GM12878 (cell line): ENCODE measurements at regions not wholly inside any gene's neighbourhood (a gene's known extent, or its start where the extent isn't known, plus 50 kb on each side); places are given as distances from the start of the nearest gene placed in this dataset.

Experiments
- ATAC-seq: fragments of 200-7000 bp; cut with Tn5 transposase; 3 replicates; pipeline ENCODE4 v1.9.1; 2020; ENCODE audit warnings: mild to moderate bottlenecking, moderate library complexity
- BruUV-seq: library from RNA; stranded (reverse); fragments of 400-500 nt; replicated peaks from 2 replicates; lab custom pipeline; 2021; lab: Mats Ljungman, UMichigan
- CTCF ChIA-PET: fragments of 300-600 bp; sonication (Branson Sonifier 250); formaldehyde crosslinking; extraction: SDS; loops from one replicate; lab custom pipeline; 2021; ENCODE audit warnings: inconsistent platforms; lab: Yijun Ruan, JAX
- POLR2A ChIA-PET: fragments of 350-600 bp; formaldehyde crosslinking; extraction: SDS; loops from one replicate; lab custom pipeline; 2021; ENCODE audit warnings: inconsistent platforms; lab: Charles Lee
- RAD21 ChIA-PET: fragments of 300-600 bp; sonication (Branson Sonifier 250); formaldehyde crosslinking; loops from one replicate; lab custom pipeline; 2023; ENCODE audit warnings: antibody characterized with exemption; ENCODE audit not compliant: unreplicated experiment; lab: Charles Lee
- SMC1A ChIA-PET: fragments of 300-600 bp; sonication (Branson Sonifier 250); formaldehyde crosslinking; loops from one replicate; lab custom pipeline; 2023; ENCODE audit not compliant: unreplicated experiment, uncharacterized antibody; lab: Charles Lee
- DNase-seq: peaks from one replicate; pipeline ENCODE4 v3.0.0-alpha.2; 2011; ENCODE audit warnings: low read depth, low spot score
- FAIRE-seq: peaks from 3 replicates; lab custom pipeline; 2011; peaks lifted over from hg19 to GRCh38; lab: Jason Lieb, UNC
- H2AFZ ChIP-seq: 2 replicates; pipeline ENCODE4 v1.6.0; 2011; ENCODE audit warnings: low read depth, low read length, control low read depth; ENCODE audit not compliant: control insufficient read depth
- H3K27ac ChIP-seq: 2 replicates; pipeline ENCODE4 v1.5.1; 2011; ENCODE audit warnings: control low read depth; ENCODE audit not compliant: control insufficient read depth, insufficient read depth
- H3K27me3 ChIP-seq, 2 experiments: replicated peaks in 1 of 2; 2 replicates each; pipeline versions ENCODE4 v1.6.0 to v1.6.1; 2011; ENCODE audit warnings: low read length in 1 of 2; ENCODE audit not compliant: control insufficient read depth in 2 of 2, insufficient read depth in 2 of 2
- H3K36me3 ChIP-seq, 2 experiments: 2 replicates each; pipeline ENCODE4 v1.5.1; 2011; ENCODE audit warnings: low read length in 1 of 2; ENCODE audit not compliant: control insufficient read depth in 2 of 2, insufficient read depth in 2 of 2
- H3K4me1 ChIP-seq: 2 replicates; pipeline ENCODE4 v1.6.1; 2011; ENCODE audit warnings: mild to moderate bottlenecking, low read length, moderate library complexity, mixed read lengths; ENCODE audit not compliant: control insufficient read depth, insufficient read depth
- H3K4me2 ChIP-seq: 2 replicates; pipeline ENCODE4 v1.6.0; 2011; ENCODE audit warnings: control low read depth; ENCODE audit not compliant: control insufficient read depth, insufficient read depth
- H3K4me3 ChIP-seq: fragments of 200-600 bp; sonication (generic); 2 replicates; pipeline ENCODE4 v1.5.1; 2016
- H3K79me2 ChIP-seq: 2 replicates; pipeline ENCODE4 v1.6.0; 2011; ENCODE audit warnings: low read length; ENCODE audit not compliant: control insufficient read depth, insufficient read depth
- H3K9ac ChIP-seq: 2 replicates; pipeline ENCODE4 v1.8.0; 2011; ENCODE audit warnings: low read length, control low read depth, mixed read lengths; ENCODE audit not compliant: control insufficient read depth, insufficient read depth
- H3K9me3 ChIP-seq: replicated peaks from 3 replicates; pipeline ENCODE4 v1.5.1; 2011; ENCODE audit warnings: mild to moderate bottlenecking, low read length; ENCODE audit not compliant: control insufficient read depth, insufficient read depth
- H4K20me1 ChIP-seq: 2 replicates; pipeline ENCODE4 v1.6.0; 2011; ENCODE audit not compliant: control insufficient read depth, insufficient read depth
- CREM ChIP-seq: IDR thresholded peaks from 2 replicates; pipeline ENCODE4 v1.6.1; 2014; ENCODE audit warnings: antibody characterized with exemption, low read depth
- GABPA ChIP-seq: IDR thresholded peaks from 2 replicates; pipeline ENCODE4 v1.6.1; 2014; ENCODE audit warnings: antibody characterized with exemption, low read depth, mild to moderate bottlenecking, inconsistent platforms
- MEF2A ChIP-seq: IDR thresholded peaks from 2 replicates; pipeline ENCODE4 v1.6.1; 2011; ENCODE audit warnings: low read depth, mild to moderate bottlenecking, low read length, moderate library complexity; ENCODE audit not compliant: insufficient read depth
- MTA2 ChIP-seq: fragments of 450-650 bp; IDR thresholded peaks from 2 replicates; pipeline ENCODE4 v1.6.1; 2016; ENCODE audit warnings: low read depth, mild to moderate bottlenecking, moderate library complexity
- SMC3 ChIP-seq: IDR thresholded peaks from 2 replicates; pipeline ENCODE4 v1.6.1; 2011; ENCODE audit warnings: low read length, improper control_type of control experiment, borderline replicate concordance
- WGBS: methylation state at CpG from one replicate; pipeline ENCODE4 v1.1.6; 2016; ENCODE audit warnings: low lambda C conversion rate; ENCODE audit not compliant: insufficient replicate concordance, insufficient coverage; ENCODE audit errors: missing lambda C conversion rate; 5-methylcytosine and 5-hydroxymethylcytosine counted together
- in situ Hi-C: fragments of 300-500 bp; cut with MboI; formaldehyde crosslinking; loops from 9 replicates; pipeline ENCODE4 v1.14.3; 2018; ENCODE audit warnings: mixed read lengths
- intact Hi-C: fragments of 100-400 bp; cut with micrococcal nuclease; formaldehyde crosslinking; loops from one replicate; pipeline ENCODE4 v1.14.2; 2022; ENCODE audit not compliant: unreplicated experiment
- TF ChIP-seq, protein P1 (sequence below): fragments of 450-650 bp; IDR thresholded peaks from 2 replicates; pipeline ENCODE4 v1.6.1; 2017; ENCODE audit warnings: borderline replicate concordance
- TF ChIP-seq, protein P2 (sequence below): IDR thresholded peaks from 2 replicates; pipeline ENCODE4 v1.6.1; 2012; ENCODE audit warnings: improper control_type of control experiment, low read depth, low read length; ENCODE audit not compliant: insufficient replicate concordance
- TF ChIP-seq, protein P3 (sequence below): IDR thresholded peaks from 2 replicates; pipeline ENCODE4 v1.6.1; 2012; ENCODE audit warnings: low read depth, low read length, improper control_type of control experiment
- TF ChIP-seq, protein P4 (sequence below): fragments of 450-650 bp; IDR thresholded peaks from 2 replicates; pipeline ENCODE4 v1.6.1; 2016; ENCODE audit warnings: mild to moderate bottlenecking
- TF ChIP-seq, protein P5 (sequence below): fragments of 450-650 bp; IDR thresholded peaks from 2 replicates; pipeline ENCODE4 v1.6.1; 2016; ENCODE audit warnings: mild to moderate bottlenecking, moderate library complexity, borderline replicate concordance

DNA sequence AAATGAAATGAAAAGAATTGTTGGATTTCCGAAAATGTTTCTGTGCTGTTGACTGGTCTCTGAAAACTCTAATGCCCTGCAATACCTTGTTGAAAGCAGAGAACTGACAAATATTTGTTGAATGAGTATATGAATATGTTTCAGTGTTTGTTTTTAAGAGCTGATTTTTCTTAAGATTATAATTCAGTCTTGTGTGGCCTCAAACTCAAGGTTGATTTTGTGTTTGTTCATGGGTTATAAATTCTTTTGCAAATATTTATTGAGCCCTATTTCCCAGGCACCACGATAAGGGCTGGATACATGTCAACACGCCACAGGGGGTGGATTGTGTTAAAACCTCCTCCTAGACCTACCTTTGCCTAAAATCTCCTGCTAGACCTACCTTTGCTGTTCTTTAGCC lies 203.9 kb upstream of the PLPP4 start:
- SMC1A ChIA-PET: no interaction called here
- no peaks in the 10 kb centered on the region for H3K36me3 ChIP-seq
- intact Hi-C loops: no loop called here
- TF ChIP-seq, protein P1, sequence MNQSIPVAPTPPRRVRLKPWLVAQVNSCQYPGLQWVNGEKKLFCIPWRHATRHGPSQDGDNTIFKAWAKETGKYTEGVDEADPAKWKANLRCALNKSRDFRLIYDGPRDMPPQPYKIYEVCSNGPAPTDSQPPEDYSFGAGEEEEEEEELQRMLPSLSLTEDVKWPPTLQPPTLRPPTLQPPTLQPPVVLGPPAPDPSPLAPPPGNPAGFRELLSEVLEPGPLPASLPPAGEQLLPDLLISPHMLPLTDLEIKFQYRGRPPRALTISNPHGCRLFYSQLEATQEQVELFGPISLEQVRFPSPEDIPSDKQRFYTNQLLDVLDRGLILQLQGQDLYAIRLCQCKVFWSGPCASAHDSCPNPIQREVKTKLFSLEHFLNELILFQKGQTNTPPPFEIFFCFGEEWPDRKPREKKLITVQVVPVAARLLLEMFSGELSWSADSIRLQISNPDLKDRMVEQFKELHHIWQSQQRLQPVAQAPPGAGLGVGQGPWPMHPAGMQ: no peak
- TF ChIP-seq SMC3 (no peak), MEF2A (no peak), MTA2 (no peak), CREM (no peak), GABPA (no peak)
- TF ChIP-seq, protein P2, sequence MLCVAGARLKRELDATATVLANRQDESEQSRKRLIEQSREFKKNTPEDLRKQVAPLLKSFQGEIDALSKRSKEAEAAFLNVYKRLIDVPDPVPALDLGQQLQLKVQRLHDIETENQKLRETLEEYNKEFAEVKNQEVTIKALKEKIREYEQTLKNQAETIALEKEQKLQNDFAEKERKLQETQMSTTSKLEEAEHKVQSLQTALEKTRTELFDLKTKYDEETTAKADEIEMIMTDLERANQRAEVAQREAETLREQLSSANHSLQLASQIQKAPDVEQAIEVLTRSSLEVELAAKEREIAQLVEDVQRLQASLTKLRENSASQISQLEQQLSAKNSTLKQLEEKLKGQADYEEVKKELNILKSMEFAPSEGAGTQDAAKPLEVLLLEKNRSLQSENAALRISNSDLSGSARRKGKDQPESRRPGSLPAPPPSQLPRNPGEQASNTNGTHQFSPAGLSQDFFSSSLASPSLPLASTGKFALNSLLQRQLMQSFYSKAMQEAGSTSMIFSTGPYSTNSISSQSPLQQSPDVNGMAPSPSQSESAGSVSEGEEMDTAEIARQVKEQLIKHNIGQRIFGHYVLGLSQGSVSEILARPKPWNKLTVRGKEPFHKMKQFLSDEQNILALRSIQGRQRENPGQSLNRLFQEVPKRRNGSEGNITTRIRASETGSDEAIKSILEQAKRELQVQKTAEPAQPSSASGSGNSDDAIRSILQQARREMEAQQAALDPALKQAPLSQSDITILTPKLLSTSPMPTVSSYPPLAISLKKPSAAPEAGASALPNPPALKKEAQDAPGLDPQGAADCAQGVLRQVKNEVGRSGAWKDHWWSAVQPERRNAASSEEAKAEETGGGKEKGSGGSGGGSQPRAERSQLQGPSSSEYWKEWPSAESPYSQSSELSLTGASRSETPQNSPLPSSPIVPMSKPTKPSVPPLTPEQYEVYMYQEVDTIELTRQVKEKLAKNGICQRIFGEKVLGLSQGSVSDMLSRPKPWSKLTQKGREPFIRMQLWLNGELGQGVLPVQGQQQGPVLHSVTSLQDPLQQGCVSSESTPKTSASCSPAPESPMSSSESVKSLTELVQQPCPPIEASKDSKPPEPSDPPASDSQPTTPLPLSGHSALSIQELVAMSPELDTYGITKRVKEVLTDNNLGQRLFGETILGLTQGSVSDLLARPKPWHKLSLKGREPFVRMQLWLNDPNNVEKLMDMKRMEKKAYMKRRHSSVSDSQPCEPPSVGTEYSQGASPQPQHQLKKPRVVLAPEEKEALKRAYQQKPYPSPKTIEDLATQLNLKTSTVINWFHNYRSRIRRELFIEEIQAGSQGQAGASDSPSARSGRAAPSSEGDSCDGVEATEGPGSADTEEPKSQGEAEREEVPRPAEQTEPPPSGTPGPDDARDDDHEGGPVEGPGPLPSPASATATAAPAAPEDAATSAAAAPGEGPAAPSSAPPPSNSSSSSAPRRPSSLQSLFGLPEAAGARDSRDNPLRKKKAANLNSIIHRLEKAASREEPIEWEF: no peak
- TF ChIP-seq, protein P3, sequence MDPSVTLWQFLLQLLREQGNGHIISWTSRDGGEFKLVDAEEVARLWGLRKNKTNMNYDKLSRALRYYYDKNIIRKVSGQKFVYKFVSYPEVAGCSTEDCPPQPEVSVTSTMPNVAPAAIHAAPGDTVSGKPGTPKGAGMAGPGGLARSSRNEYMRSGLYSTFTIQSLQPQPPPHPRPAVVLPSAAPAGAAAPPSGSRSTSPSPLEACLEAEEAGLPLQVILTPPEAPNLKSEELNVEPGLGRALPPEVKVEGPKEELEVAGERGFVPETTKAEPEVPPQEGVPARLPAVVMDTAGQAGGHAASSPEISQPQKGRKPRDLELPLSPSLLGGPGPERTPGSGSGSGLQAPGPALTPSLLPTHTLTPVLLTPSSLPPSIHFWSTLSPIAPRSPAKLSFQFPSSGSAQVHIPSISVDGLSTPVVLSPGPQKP: no peak
- TF ChIP-seq, protein P4, sequence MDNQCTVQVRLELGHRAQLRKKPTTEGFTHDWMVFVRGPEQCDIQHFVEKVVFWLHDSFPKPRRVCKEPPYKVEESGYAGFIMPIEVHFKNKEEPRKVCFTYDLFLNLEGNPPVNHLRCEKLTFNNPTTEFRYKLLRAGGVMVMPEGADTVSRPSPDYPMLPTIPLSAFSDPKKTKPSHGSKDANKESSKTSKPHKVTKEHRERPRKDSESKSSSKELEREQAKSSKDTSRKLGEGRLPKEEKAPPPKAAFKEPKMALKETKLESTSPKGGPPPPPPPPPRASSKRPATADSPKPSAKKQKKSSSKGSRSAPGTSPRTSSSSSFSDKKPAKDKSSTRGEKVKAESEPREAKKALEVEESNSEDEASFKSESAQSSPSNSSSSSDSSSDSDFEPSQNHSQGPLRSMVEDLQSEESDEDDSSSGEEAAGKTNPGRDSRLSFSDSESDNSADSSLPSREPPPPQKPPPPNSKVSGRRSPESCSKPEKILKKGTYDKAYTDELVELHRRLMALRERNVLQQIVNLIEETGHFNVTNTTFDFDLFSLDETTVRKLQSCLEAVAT: no peak
- TF ChIP-seq, protein P5, sequence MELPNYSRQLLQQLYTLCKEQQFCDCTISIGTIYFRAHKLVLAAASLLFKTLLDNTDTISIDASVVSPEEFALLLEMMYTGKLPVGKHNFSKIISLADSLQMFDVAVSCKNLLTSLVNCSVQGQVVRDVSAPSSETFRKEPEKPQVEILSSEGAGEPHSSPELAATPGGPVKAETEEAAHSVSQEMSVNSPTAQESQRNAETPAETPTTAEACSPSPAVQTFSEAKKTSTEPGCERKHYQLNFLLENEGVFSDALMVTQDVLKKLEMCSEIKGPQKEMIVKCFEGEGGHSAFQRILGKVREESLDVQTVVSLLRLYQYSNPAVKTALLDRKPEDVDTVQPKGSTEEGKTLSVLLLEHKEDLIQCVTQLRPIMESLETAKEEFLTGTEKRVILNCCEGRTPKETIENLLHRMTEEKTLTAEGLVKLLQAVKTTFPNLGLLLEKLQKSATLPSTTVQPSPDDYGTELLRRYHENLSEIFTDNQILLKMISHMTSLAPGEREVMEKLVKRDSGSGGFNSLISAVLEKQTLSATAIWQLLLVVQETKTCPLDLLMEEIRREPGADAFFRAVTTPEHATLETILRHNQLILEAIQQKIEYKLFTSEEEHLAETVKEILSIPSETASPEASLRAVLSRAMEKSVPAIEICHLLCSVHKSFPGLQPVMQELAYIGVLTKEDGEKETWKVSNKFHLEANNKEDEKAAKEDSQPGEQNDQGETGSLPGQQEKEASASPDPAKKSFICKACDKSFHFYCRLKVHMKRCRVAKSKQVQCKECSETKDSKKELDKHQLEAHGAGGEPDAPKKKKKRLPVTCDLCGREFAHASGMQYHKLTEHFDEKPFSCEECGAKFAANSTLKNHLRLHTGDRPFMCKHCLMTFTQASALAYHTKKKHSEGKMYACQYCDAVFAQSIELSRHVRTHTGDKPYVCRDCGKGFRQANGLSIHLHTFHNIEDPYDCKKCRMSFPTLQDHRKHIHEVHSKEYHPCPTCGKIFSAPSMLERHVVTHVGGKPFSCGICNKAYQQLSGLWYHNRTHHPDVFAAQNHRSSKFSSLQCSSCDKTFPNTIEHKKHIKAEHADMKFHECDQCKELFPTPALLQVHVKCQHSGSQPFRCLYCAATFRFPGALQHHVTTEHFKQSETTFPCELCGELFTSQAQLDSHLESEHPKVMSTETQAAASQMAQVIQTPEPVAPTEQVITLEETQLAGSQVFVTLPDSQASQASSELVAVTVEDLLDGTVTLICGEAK: no peak

More for the DNA sequence above, 203.9 kb upstream of the PLPP4 start:
- no peak overlapping the region for H3K9ac ChIP-seq
- no peaks in the 10 kb centered on the region for H3K4me1 ChIP-seq
- H3K9me3 ChIP-seq: no peaks in the 10 kb centered on the region
- POLR2A ChIA-PET: no interaction called here
- H3K79me2 ChIP-seq: no peaks in the 10 kb centered on the region
- H4K20me1 ChIP-seq: no peaks in the 10 kb centered on the region
- FAIRE-seq (no peak), ATAC-seq (no peak), DNase-seq (no peak)
- no peak overlapping the region for H2AFZ ChIP-seq
- no peaks in the 10 kb centered on the region for H3K27me3 ChIP-seq
- H3K4me2 ChIP-seq: no peak overlapping the region
- CTCF ChIA-PET: interaction anchor here (1.9 kb wide), 1 partner anchor 32 kb away, joined by 9 read pairs; no protein-coding TSS in a partner anchor
- 4% methylated on average over 3 of the region's 3 CpGs for WGBS
- in situ Hi-C loops: no loop called here
- RAD21 ChIA-PET: no interaction called here
- no TSS peak for BruUV-seq
- H3K27ac ChIP-seq: no peak overlapping the region
- H3K4me3 ChIP-seq: no peak overlapping the region
